OCI-LY3 (cell line): ENCODE measurements at regions not wholly inside any gene's neighbourhood (a gene's known extent, or its start where the extent isn't known, plus 50 kb on each side); places are given as distances from the start of the nearest gene placed in this dataset.

Experiments used
- H2AFZ ChIP-seq: fragments of 200-600, 300-600 bp; shearing (Covaris generic); 2 replicates; pipeline ENCODE4 v1.6.0; 2014; ENCODE audit warnings: antibody characterized with exemption, low read depth, low read length
- H3K27ac ChIP-seq: fragments of 200-600, 300-600 bp; sonication (generic); 2 replicates; pipeline ENCODE4 v1.5.1; 2014; ENCODE audit warnings: mild to moderate bottlenecking, low read length, moderate library complexity, mixed read lengths
- H3K27me3 ChIP-seq: fragments of 200-600, 300-600 bp; sonication (generic); 2 replicates; pipeline ENCODE4 v1.6.1; 2014; ENCODE audit warnings: low read depth, low read length, mixed read lengths
- H3K36me3 ChIP-seq: fragments of 200-600, 300-600 bp; sonication (generic); replicated peaks from 2 replicates; pipeline ENCODE3; 2014; ENCODE audit warnings: low read depth, low read length, mixed read lengths
- H3K4me1 ChIP-seq: fragments of 300-600, 200-600 bp; sonication (generic); 2 replicates; pipeline ENCODE4 v1.6.1; 2014; ENCODE audit warnings: low read length, mixed read lengths
- H3K4me2 ChIP-seq: fragments of 200-600, 300-600 bp; sonication (generic); 2 replicates; pipeline ENCODE4 v1.6.1; 2014; ENCODE audit warnings: low read length, mixed read lengths
- H3K4me3 ChIP-seq: fragments of 300-600, 200-600 bp; sonication (generic); 2 replicates; pipeline ENCODE4 v1.5.1; 2014; ENCODE audit warnings: antibody characterized with exemption, mild to moderate bottlenecking, low read length, moderate library complexity
- H3K79me2 ChIP-seq: fragments of 300-600, 200-600 bp; shearing (Covaris generic); 2 replicates; pipeline ENCODE4 v1.6.1; 2014; ENCODE audit warnings: mild to moderate bottlenecking, low read length, mixed read lengths
- H3K9ac ChIP-seq: fragments of 300-600, 200-600 bp; shearing (Covaris generic); 2 replicates; pipeline ENCODE4 v1.6.0; 2014; ENCODE audit warnings: mild to moderate bottlenecking, low read length, moderate library complexity
- H3K9me3 ChIP-seq: fragments of 200-600, 300-600 bp; shearing (Covaris generic); 2 replicates; pipeline ENCODE4 v1.6.1; 2014; ENCODE audit warnings: low read length, mixed read lengths; ENCODE audit not compliant: insufficient read depth
- H4K20me1 ChIP-seq: fragments of 200-600, 300-600 bp; sonication (generic); 2 replicates; pipeline ENCODE4 v1.6.1; 2016; ENCODE audit warnings: low read length, mixed read lengths; ENCODE audit not compliant: insufficient read depth
- CTCF ChIP-seq: fragments of 200-600, 300-600 bp; sonication (generic); IDR thresholded peaks from 2 replicates; pipeline ENCODE4 v1.5.1; 2014; ENCODE audit warnings: antibody characterized with exemption, low read length, low read depth
- EZH2phosphoT487 ChIP-seq: fragments of 200-600 bp; shearing (Covaris generic); IDR thresholded peaks from 2 replicates; pipeline ENCODE4 v1.6.1; 2018; ENCODE audit warnings: antibody characterized with exemption, mixed run types, low read depth

DNA sequence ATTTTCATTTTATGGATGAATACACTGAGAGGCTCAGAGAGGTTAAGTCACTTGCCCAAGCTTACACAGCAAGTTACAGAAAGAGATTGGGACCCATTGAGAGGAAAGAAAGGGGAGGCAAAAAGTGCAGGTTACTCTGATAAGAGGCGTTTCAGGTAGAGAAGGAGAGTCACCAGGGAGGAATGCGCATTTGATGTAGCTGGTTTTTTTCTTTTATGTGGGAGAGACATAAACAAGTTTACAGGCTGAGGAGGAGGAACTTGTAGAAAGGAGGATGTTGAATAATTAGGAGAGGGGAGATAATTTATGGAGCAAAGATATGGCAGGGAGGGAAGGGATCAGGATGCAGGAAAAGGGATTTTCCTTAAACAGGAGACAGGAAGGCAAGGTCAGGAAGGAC lies 297.0 kb downstream of the PCNX1 start:
- no peaks in the 10 kb centered on the region for H3K4me1 ChIP-seq
- H3K27me3 ChIP-seq: no peaks in the 10 kb centered on the region
- H3K4me3 ChIP-seq: no peak overlapping the region
- H3K4me2 ChIP-seq: no peak overlapping the region
- no peaks in the 10 kb centered on the region for H3K36me3 ChIP-seq
- H3K27ac ChIP-seq: no peak overlapping the region
- H3K79me2 ChIP-seq: no peaks in the 10 kb centered on the region
- no peak overlapping the region for H3K9ac ChIP-seq
- TF ChIP-seq CTCF (no peak), EZH2phosphoT487 (no peak)
- no peaks in the 10 kb centered on the region for H3K9me3 ChIP-seq
- H2AFZ ChIP-seq: no peak overlapping the region
- H4K20me1 ChIP-seq: no peaks in the 10 kb centered on the region

DNA sequence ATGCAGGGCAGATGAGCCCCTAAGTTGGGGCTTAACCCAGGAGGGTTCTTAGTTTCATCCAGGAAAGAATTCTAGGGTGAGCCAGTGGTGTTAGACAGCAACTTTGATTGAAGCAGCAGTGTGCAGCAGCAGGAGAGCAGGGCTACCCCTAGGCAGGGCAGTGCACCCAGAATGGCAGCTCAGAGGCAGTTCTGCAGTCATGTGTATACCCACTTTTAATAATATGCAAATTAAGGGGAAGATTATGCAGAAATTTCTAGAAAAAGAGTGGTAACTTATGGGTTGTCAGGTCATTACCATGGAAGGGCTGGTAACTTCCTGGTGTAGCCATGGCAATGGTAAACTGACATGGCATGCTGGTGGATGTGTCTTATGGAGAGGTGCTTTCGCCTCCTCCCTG lies 297.5 kb downstream of the PCNX1 start:
- H3K9me3 ChIP-seq: no peaks in the 10 kb centered on the region
- H3K4me3 ChIP-seq: no peak overlapping the region
- TF ChIP-seq CTCF (no peak), EZH2phosphoT487 (no peak)
- H2AFZ ChIP-seq: no peak overlapping the region
- H3K79me2 ChIP-seq: no peaks in the 10 kb centered on the region
- no peak overlapping the region for H3K27ac ChIP-seq
- H3K36me3 ChIP-seq: no peaks in the 10 kb centered on the region
- H4K20me1 ChIP-seq: no peaks in the 10 kb centered on the region
- no peak overlapping the region for H3K9ac ChIP-seq
- no peaks in the 10 kb centered on the region for H3K27me3 ChIP-seq
- H3K4me1 ChIP-seq: no peaks in the 10 kb centered on the region
- H3K4me2 ChIP-seq: no peak overlapping the region

- Histone ChIP-seq H3K27ac (no peak overlapping the region), H3K9ac (no peak overlapping the region), H3K27me3 (no peaks in the 10 kb centered on the region), H3K4me2 (no peak overlapping the region), H2AFZ (no peak overlapping the region), H3K36me3 (no peaks in the 10 kb centered on the region), H4K20me1 (no peaks in the 10 kb centered on the region), H3K79me2 (no peaks in the 10 kb centered on the region), H3K9me3 (no peaks in the 10 kb centered on the region), H3K4me1 (no peaks in the 10 kb centered on the region), H3K4me3 (no peak overlapping the region)
- no peak for TF ChIP-seq EZH2phosphoT487
- TF ChIP-seq CTCF: no peak
These were observed 298.9 kb downstream of the PCNX1 start for GRCh38 chr14:71206123-71206522.

- no peaks in the 10 kb centered on the region for H4K20me1 ChIP-seq
- no peaks in the 10 kb centered on the region for H3K79me2 ChIP-seq
- no peak overlapping the region for H2AFZ ChIP-seq
- no peak for TF ChIP-seq EZH2phosphoT487
- TF ChIP-seq CTCF: no peak
- no peak overlapping the region for H3K27ac ChIP-seq
- no peaks in the 10 kb centered on the region for H3K4me1 ChIP-seq
- H3K27me3 ChIP-seq: no peaks in the 10 kb centered on the region
- H3K4me3 ChIP-seq: no peak overlapping the region
- H3K4me2 ChIP-seq: no peak overlapping the region
- no peaks in the 10 kb centered on the region for H3K9me3 ChIP-seq
- no peaks in the 10 kb centered on the region for H3K36me3 ChIP-seq
- H3K9ac ChIP-seq: no peak overlapping the region
These were observed 299.6 kb downstream of the PCNX1 start for GRCh38 chr14:71206766-71207371.
